Body of pancreas (tissue), 4 donors: ENCODE measurements at regions not wholly inside any gene's neighbourhood (a gene's known extent, or its start where the extent isn't known, plus 50 kb on each side); places are given as distances from the start of the nearest gene placed in this dataset.

ENCODE experiments used
- ATAC-seq: fragments of 150-250 bp; one replicate; pipeline ENCODE4 v1.9.1; 2016
- DNase-seq, 4 donors: peaks; one replicate each; pipeline ENCODE4 v3.0.0-alpha.2; 2019
- H3K27ac ChIP-seq, 4 donors: fragments of 200-600 bp; sonication (generic); 1 replicate in 3 of 4; 2 replicates in 1 of 4; pipeline versions ENCODE4 v1.5.1 to v1.6.1; 2016 to 2019; ENCODE audit warnings: mild to moderate bottlenecking in 1 of 4, mixed read lengths in 1 of 4, moderate library complexity in 1 of 4
- H3K27me3 ChIP-seq, 2 donors: fragments of 200-600 bp; sonication (generic); one replicate each; pipeline ENCODE4 v1.6.0; 2016; ENCODE audit warnings: mild to moderate bottlenecking in 1 of 2
- H3K36me3 ChIP-seq, 2 donors: fragments of 200-600 bp; sonication (generic); replicated peaks in 1 of 2; 2 replicates each; pipeline ENCODE4 v1.5.1; 2016; ENCODE audit warnings: low read depth in 2 of 2; ENCODE audit not compliant: insufficient read depth in 1 of 2
- H3K4me1 ChIP-seq: fragments of 200-600 bp; sonication (generic); one replicate; pipeline ENCODE4 v1.6.0; 2016
- H3K4me3 ChIP-seq, 2 donors: fragments of 200-600 bp; sonication (generic); 1 replicate in 1 of 2; 2 replicates in 1 of 2; pipeline ENCODE4 v1.5.1; 2016 to 2019
- H3K9me3 ChIP-seq, 3 donors: fragments of 200-600 bp; sonication (generic); 1 replicate in 2 of 3; 2 replicates in 1 of 3; pipeline ENCODE4 v1.5.1; 2016
- CTCF ChIP-seq, 7 experiments: fragments of 450-650 bp in 4 of 7; fragments of 200-600 bp in 3 of 7; sonication (generic) in 3 of 7; IDR thresholded peaks; one replicate each; pipeline ENCODE4 v1.5.1; 2016 to 2019; ENCODE audit warnings: antibody characterized with exemption in 7 of 7
- POLR2A ChIP-seq, 3 donors: fragments of 450-650 bp; IDR thresholded peaks; one replicate each; pipeline ENCODE4 v1.6.1; 2016; ENCODE audit warnings: antibody characterized with exemption in 3 of 3, mild to moderate bottlenecking in 2 of 3
- WGBS, 2 donors: methylation state at CpG; one replicate each; pipeline ENCODE4 v1.1.5; 2017; 5-methylcytosine and 5-hydroxymethylcytosine counted together
- intact Hi-C: fragments of 100-400 bp; cut with DNase I; formaldehyde crosslinking; loops from one replicate; pipeline ENCODE4 v1.15.1; 2023

- TF ChIP-seq POLR2A (IDR thresholded peaks at IDR 0.05) = no peak
- TF ChIP-seq CTCF (IDR thresholded peaks at IDR 0.05) = no peak
- DNase-seq = no peak
- Histone ChIP-seq H3K9me3 (no peaks in the 10 kb centered on the region), H3K27ac (no peak overlapping the region), H3K4me1 (no peaks in the 10 kb centered on the region), H3K36me3 (no peaks in the 10 kb centered on the region), H3K4me3 (no peak overlapping the region), H3K27me3 (no peaks in the 10 kb centered on the region)
- no peak for ATAC-seq
- 88% methylated on average over 2 of the region's 2 CpGs for WGBS, 2 donors
- intact Hi-C loops = no loop called here
Observed at GRCh38 chr5:124544366-124545055, 201.9 kb downstream of the ZNF608 start.

- Histone ChIP-seq H3K4me1 (no peaks in the 10 kb centered on the region), H3K9me3 (no peaks in the 10 kb centered on the region), H3K27ac (no peak overlapping the region), H3K27me3 (no peaks in the 10 kb centered on the region), H3K4me3 (no peak overlapping the region), H3K36me3 (no peaks in the 10 kb centered on the region)
- no peak for ATAC-seq
- WGBS, 2 donors = 83 to 84% methylated on average over 1 of the region's 1 CpG
- intact Hi-C loops = no loop called here
- no peak for DNase-seq
- TF ChIP-seq CTCF (IDR thresholded peaks at IDR 0.05) (no peak), POLR2A (IDR thresholded peaks at IDR 0.05) (no peak)
Observed at GRCh38 chr5:124538931-124539330, 207.5 kb downstream of the ZNF608 start.

- no peak for DNase-seq
- no peaks in the 10 kb centered on the region for H3K36me3 ChIP-seq
- no peaks in the 10 kb centered on the region for H3K27me3 ChIP-seq
- intact Hi-C loops = no loop called here
- no peak for TF ChIP-seq CTCF (IDR thresholded peaks at IDR 0.05)
- no peaks in the 10 kb centered on the region for H3K9me3 ChIP-seq
- H3K4me3 ChIP-seq = no peak overlapping the region
- no peak for ATAC-seq
- H3K27ac ChIP-seq = no peak overlapping the region
- H3K4me1 ChIP-seq = no peaks in the 10 kb centered on the region
- whole genome bisulfite sequencing, 2 donors = 59 to 71% methylated on average over 3 of the region's 3 CpGs
Observed at GRCh38 chr5:124538191-124538590, 208.2 kb downstream of the ZNF608 start.

GRCh38 chr5:124537522-124537921 is 208.9 kb downstream of the ZNF608 start:
- H3K4me3 ChIP-seq = no peak overlapping the region
- H3K27ac ChIP-seq = no peak overlapping the region
- no peak for ATAC-seq
- H3K4me1 ChIP-seq = no peaks in the 10 kb centered on the region
- H3K9me3 ChIP-seq = no peaks in the 10 kb centered on the region
- TF ChIP-seq POLR2A (IDR thresholded peaks at IDR 0.05) (no peak), CTCF (IDR thresholded peaks at IDR 0.05) (no peak)
- intact Hi-C loops = no loop called here
- H3K36me3 ChIP-seq = no peaks in the 10 kb centered on the region
- 89 to 94% methylated on average over 4 of the region's 4 CpGs for WGBS, 2 donors
- DNase-seq = no peak
- H3K27me3 ChIP-seq = no peaks in the 10 kb centered on the region

- intact Hi-C loops = no loop called here
- Histone ChIP-seq H3K4me3 (no peak overlapping the region), H3K27me3 (no peaks in the 10 kb centered on the region), H3K27ac (no peak overlapping the region), H3K36me3 (no peaks in the 10 kb centered on the region), H3K9me3 (no peaks in the 10 kb centered on the region), H3K4me1 (no peaks in the 10 kb centered on the region)
- no peak for ATAC-seq
- no peak for DNase-seq
- 81 to 86% methylated on average over 5 of the region's 5 CpGs for WGBS, 2 donors
- no peak for TF ChIP-seq POLR2A (IDR thresholded peaks at IDR 0.05)
- no peak for TF ChIP-seq CTCF (IDR thresholded peaks at IDR 0.05)
Observed at GRCh38 chr5:124537107-124537506, 209.3 kb downstream of the ZNF608 start.
